Activated CD8-positive, alpha-beta T cell treated with anti-CD3 and anti-CD28 coated beads for 36 hours (primary cell): ENCODE measurements at regions not wholly inside any gene's neighbourhood (a gene's known extent, or its start where the extent isn't known, plus 50 kb on each side); places are given as distances from the start of the nearest gene placed in this dataset.

Experiments
- ATAC-seq: fragments of 200-7000 bp; cut with Tn5 transposase; one replicate; pipeline ENCODE4 v1.10.0; 2021; ENCODE audit warnings: mild to moderate bottlenecking, moderate library complexity
- CTCF ChIA-PET: fragments of 350-600 bp; sonication (Branson Sonifier 250); formaldehyde crosslinking; loops from one replicate; lab custom pipeline; 2021; ENCODE audit warnings: antibody characterized with exemption; lab: Charles Lee
- POLR2A ChIA-PET: fragments of 350-600 bp; sonication (Branson Sonifier 250); formaldehyde crosslinking; loops from one replicate; lab custom pipeline; 2021; ENCODE audit warnings: antibody characterized with exemption; lab: Charles Lee
- DNase-seq: peaks from one replicate; pipeline ENCODE4 v3.0.0-alpha.2; 2020
- H3K27ac Mint-ChIP-seq: one replicate; pipeline ENCODE4 v1.8.0; 2021; ENCODE audit warnings: mild to moderate bottlenecking, mixed read lengths
- H3K27me3 Mint-ChIP-seq: one replicate; pipeline ENCODE4 v1.8.0; 2021; ENCODE audit warnings: mixed read lengths
- H3K36me3 Mint-ChIP-seq: one replicate; pipeline ENCODE4 v1.8.0; 2021; ENCODE audit warnings: low read depth, mixed read lengths
- H3K4me1 Mint-ChIP-seq: one replicate; pipeline ENCODE4 v1.8.0; 2021; ENCODE audit warnings: low read depth, mixed read lengths
- H3K4me3 Mint-ChIP-seq: one replicate; pipeline ENCODE4 v1.8.0; 2021; ENCODE audit warnings: mild to moderate bottlenecking, moderate library complexity, mixed read lengths
- H3K9me3 Mint-ChIP-seq: one replicate; pipeline ENCODE4 v1.8.0; 2021; ENCODE audit warnings: mixed read lengths
- intact Hi-C: fragments of 100-400 bp; cut with micrococcal nuclease; formaldehyde crosslinking; loops from one replicate; pipeline ENCODE4 v1.10.0; 2022
- TF ChIP-seq, protein P1 (sequence below): fragments of 200-600 bp; IDR thresholded peaks from one replicate; pipeline ENCODE4 v1.8.0; 2022; ENCODE audit warnings: antibody characterized with exemption, mild to moderate bottlenecking

DNA sequence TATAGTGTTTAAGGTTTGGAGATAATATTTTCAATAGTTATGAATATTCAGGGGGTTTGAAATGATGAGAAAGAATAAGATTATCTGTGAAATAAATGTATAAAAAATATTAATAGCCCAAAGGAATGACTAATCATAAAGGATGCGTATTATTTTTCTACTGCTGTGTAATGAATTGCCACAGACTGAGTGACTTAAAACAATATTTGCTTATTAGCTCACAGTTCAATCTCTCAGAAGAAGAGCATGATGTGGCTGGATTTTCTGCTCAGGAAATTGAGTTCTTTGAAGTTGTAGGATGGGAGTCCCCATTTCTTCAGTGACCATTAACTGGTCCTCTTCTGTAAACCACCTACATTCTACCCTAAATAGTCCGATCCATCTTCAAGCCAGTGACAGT lies 1680.8 kb upstream of the AGA start:
- H3K4me1 Mint-ChIP-seq: no peaks in the 10 kb centered on the region
- no peak overlapping the region for H3K27ac Mint-ChIP-seq
- no peaks in the 10 kb centered on the region for H3K27me3 Mint-ChIP-seq
- CTCF ChIA-PET: no interaction called here
- DNase-seq (no peak), ATAC-seq (no peak)
- no peaks in the 10 kb centered on the region for H3K36me3 Mint-ChIP-seq
- TF ChIP-seq, protein P1, sequence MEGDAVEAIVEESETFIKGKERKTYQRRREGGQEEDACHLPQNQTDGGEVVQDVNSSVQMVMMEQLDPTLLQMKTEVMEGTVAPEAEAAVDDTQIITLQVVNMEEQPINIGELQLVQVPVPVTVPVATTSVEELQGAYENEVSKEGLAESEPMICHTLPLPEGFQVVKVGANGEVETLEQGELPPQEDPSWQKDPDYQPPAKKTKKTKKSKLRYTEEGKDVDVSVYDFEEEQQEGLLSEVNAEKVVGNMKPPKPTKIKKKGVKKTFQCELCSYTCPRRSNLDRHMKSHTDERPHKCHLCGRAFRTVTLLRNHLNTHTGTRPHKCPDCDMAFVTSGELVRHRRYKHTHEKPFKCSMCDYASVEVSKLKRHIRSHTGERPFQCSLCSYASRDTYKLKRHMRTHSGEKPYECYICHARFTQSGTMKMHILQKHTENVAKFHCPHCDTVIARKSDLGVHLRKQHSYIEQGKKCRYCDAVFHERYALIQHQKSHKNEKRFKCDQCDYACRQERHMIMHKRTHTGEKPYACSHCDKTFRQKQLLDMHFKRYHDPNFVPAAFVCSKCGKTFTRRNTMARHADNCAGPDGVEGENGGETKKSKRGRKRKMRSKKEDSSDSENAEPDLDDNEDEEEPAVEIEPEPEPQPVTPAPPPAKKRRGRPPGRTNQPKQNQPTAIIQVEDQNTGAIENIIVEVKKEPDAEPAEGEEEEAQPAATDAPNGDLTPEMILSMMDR: no peak
- intact Hi-C loops: no loop called here
- H3K4me3 Mint-ChIP-seq: no peak overlapping the region
- H3K9me3 Mint-ChIP-seq: peaks cover 16% of the 10 kb centered on the region
- POLR2A ChIA-PET: no interaction called here

DNA sequence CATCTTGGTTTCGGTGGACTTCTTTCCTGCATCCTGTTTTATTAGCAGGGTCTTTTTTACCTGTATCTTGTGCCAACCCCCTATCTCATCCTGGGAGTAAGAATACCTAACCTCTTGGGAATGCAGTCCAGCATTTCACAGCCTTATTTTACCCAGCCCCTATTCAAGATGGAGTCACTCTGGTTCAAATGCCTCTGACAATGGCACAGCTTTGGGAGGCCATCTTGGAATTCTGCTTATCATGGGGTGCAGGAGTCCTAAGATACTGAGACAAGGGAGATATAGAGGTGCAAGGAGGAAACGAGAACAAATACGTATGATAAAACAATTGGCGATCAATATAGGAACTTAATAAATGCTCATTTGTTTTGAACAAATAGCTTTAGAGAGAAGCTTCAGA lies 1682.2 kb upstream of the AGA start:
- ChIA-PET CTCF (no interaction called here), POLR2A (no interaction called here)
- no peak for ATAC-seq
- no peak overlapping the region for H3K4me3 Mint-ChIP-seq
- H3K4me1 Mint-ChIP-seq: no peaks in the 10 kb centered on the region
- TF ChIP-seq, protein P1: no peak
- H3K27me3 Mint-ChIP-seq: no peaks in the 10 kb centered on the region
- no peak for DNase-seq
- intact Hi-C loops: no loop called here
- no peak overlapping the region for H3K27ac Mint-ChIP-seq
- H3K36me3 Mint-ChIP-seq: no peaks in the 10 kb centered on the region
- H3K9me3 Mint-ChIP-seq: peaks cover 13% of the 10 kb centered on the region

DNA sequence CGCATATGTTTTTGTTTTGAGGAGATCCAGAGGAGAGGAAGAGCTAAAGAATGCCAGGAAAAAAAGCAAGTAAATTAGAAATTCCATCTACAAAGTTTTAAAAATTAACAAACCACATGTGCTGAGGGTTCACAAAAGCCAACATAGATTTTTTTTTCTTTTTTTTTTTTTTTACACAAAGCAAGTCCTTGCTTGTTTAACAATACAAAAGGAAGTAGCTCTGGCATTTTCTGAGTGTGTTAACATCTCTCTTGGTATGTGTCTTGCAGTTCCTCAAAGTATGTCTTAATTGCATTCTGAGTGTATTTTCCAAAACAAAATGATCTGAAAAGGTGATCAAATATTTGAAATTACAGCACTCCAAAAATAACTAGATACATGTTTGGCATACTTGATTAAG lies 1682.7 kb upstream of the AGA start:
- H3K4me1 Mint-ChIP-seq: no peaks in the 10 kb centered on the region
- no peaks in the 10 kb centered on the region for H3K36me3 Mint-ChIP-seq
- DNase-seq (no peak), ATAC-seq (no peak)
- peaks cover 15% of the 10 kb centered on the region for H3K9me3 Mint-ChIP-seq
- intact Hi-C loops: no loop called here
- TF ChIP-seq, protein P1: no peak
- ChIA-PET POLR2A (no interaction called here), CTCF (no interaction called here)
- H3K27me3 Mint-ChIP-seq: no peaks in the 10 kb centered on the region
- H3K4me3 Mint-ChIP-seq: no peak overlapping the region
- H3K27ac Mint-ChIP-seq: no peak overlapping the region

DNA sequence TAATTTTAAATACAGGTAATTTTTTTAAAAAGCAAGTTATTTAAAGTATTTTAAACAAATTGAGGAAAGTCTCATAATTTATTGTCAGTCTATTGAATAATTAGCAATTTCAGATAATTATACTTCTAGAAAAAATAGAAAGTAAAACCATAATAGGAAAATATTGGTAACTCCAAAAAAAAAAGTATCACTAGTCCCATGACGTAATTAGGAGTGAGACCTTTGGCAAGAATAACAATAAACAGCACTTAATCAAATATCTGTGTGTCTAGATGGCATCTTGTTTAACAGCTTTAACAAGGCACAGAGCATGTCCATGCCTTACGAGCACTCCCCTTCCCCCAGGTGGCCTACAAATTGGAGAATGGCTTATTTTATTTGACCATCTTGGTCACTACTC lies 1683.6 kb upstream of the AGA start:
- ChIA-PET CTCF (no interaction called here), POLR2A (no interaction called here)
- Mint-ChIP-seq H3K27me3 (no peaks in the 10 kb centered on the region), H3K4me3 (no peak overlapping the region), H3K27ac (no peak overlapping the region), H3K9me3 (peaks cover 13% of the 10 kb centered on the region), H3K36me3 (no peaks in the 10 kb centered on the region), H3K4me1 (no peaks in the 10 kb centered on the region)
- no peak for DNase-seq
- intact Hi-C loops: no loop called here
- ATAC-seq: no peak
- TF ChIP-seq, protein P1: no peak

DNA sequence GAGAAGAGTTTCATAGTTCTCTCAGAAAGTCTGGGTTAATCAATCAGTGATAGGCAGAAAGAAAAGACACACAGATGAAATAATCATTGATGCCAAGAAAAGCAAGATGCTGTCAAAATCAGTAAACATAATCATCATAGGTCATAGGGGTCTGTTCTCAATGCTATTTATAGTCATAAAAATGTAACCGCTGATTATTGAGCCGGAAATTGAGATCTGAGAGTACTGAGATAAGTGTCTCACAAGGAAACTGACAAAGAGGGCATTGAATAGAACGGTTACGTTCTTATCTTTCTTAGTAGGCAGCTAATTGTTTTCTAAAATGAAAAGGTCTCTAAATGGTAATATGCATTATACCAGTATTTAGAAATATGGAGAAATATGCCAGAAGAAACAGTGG lies 1686.1 kb upstream of the AGA start:
- no peak overlapping the region for H3K27ac Mint-ChIP-seq
- no peaks in the 10 kb centered on the region for H3K4me1 Mint-ChIP-seq
- H3K4me3 Mint-ChIP-seq: no peak overlapping the region
- POLR2A ChIA-PET: no interaction called here
- DNase-seq (no peak), ATAC-seq (no peak)
- H3K27me3 Mint-ChIP-seq: no peaks in the 10 kb centered on the region
- intact Hi-C loops: no loop called here
- TF ChIP-seq, protein P1: no peak
- peaks cover 12% of the 10 kb centered on the region for H3K9me3 Mint-ChIP-seq
- no peaks in the 10 kb centered on the region for H3K36me3 Mint-ChIP-seq
- CTCF ChIA-PET: no interaction called here
